NCI-H345 (cell line): ENCODE measurements at regions not wholly inside any gene's neighbourhood (a gene's known extent, or its start where the extent isn't known, plus 50 kb on each side); places are given as distances from the start of the nearest gene placed in this dataset.

Experiments used
- DNase-seq: peaks from one replicate; lab custom pipeline; 2025; lab: John Stamatoyannopoulos, UW

- no peak for DNase-seq
Observed at GRCh38 chr18:42185486-42185885, 230.5 kb downstream of the PIK3C3 start.

- DNase-seq = no peak
Observed at GRCh38 chr18:42187611-42188380, 232.8 kb downstream of the PIK3C3 start.

DNA sequence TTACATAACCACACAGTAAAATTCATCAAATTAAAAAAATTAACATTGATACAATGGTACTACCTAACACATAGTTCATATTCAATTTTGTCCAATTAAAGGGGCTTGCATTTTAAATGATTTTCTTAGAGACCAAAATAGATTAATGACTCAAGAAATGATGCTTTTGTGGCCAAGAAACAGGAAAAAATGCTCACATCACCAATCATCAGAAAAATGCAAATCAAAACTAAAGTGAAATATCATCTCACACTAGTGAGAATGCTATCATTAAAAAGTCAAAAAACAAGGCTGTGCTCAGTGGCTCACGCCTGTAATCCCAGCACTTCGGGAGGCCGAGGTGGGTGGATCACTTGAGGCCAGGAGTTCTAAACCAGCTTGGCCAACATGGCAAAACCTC is 235.6 kb downstream of the PIK3C3 start:
- no peak for DNase-seq

- no peak for DNase-seq
Observed at GRCh38 chr18:42192251-42193248, 237.5 kb downstream of the PIK3C3 start.

DNA sequence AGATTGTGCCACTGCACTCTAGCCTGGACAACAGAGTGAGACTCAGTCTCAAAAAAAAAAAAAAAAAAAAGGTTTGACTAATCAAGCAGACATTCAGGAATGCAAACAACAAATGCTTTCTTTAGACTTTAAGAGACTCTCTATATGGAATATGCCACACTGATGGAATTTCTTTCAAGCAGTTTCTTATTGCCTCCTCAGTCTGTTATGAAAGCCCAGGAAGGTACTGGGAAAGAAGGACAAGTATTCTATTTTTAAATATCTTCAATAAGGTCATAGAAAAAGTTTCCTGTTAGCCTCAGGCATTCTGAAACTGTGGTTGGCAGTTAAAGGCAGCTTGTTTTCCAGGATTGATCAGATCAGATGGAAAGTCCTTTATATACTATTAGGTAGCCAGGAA is 241.6 kb downstream of the PIK3C3 start:
- DNase-seq = no peak

DNA sequence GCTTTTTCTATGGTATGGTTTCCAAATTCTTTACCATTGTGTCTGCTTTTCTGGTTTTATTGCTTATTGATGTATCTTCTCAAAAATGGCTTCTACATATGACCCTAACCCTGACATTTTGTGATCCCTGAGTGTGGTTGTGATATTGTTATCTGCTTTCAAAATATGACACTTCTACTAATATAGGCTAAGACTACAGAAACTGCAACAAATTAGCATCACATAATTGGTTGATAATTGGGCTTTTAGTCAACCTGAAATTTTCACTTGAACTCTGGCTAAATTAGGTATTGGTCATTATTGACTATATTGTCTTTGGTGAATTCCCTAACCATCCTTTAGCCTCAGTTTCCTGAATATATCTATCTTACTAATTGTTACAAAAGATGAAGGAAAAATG is 246.1 kb downstream of the PIK3C3 start:
- no peak for DNase-seq

- no peak for DNase-seq
Observed at GRCh38 chr18:42211201-42211600, 256.2 kb downstream of the PIK3C3 start.

- no peak for DNase-seq
Observed at GRCh38 chr18:42222557-42222956, 267.5 kb downstream of the PIK3C3 start.

DNA sequence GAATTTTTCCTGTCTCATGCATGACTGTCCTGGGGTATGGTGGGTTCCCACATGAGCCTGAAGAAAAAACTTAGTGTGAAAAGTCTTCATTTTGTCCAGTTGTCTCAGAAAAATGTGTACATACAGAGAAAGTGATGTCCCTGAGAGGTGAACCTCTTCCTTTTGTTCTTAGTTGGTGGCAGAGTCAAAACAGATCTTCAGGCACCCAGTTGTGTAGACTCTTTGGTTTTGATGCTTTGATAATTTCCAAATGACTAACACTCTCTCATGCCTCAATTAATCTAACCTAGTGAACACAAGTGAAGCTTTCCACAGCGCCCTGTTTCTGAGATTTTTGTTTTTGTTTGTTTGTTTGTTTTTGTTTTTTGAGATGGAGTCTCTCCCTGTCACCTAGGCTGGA is 273.5 kb downstream of the PIK3C3 start:
- no peak for DNase-seq

GRCh38 chr18:42229211-42230210 is 274.5 kb downstream of the PIK3C3 start:
- no peak for DNase-seq

DNA sequence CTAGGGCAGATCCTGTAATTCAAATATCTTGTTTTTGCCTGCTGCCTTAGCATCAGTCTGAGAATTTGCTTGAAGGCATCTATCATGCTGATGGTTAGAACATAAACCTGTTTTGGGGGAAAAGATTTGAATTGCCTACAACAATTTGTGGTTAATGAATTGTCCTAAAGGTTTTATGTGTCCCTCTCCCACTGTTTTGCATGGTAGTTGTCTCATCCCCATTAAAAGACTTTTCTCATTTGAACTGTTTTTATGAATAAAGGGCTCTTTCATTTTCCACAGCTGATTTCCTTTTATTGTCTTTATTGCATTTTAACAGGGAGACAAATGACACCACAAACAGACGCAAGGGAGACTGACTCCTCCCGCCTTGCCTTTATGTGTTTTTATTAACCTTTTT is 275.6 kb downstream of the PIK3C3 start:
- no peak for DNase-seq

DNA sequence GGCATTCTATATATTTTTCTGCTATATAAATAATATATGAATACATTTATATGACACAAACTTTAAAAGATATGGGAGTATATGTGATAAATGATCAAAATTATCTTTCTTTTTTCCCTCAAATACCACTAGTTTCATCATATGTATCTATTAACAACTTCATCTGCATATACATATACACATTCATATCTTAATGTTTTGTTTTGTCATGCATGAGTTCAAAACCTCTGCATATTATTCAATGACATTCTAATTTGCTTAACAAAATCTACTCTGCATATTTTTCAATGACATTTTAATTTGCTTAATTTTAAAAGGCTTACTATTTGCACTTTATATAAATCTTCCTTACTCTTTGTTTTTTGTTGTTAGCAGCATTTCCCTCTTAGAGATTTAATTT is 276.2 kb downstream of the PIK3C3 start:
- DNase-seq = no peak

- no peak for DNase-seq
Observed at GRCh38 chr18:42231796-42232195, 276.8 kb downstream of the PIK3C3 start.

DNA sequence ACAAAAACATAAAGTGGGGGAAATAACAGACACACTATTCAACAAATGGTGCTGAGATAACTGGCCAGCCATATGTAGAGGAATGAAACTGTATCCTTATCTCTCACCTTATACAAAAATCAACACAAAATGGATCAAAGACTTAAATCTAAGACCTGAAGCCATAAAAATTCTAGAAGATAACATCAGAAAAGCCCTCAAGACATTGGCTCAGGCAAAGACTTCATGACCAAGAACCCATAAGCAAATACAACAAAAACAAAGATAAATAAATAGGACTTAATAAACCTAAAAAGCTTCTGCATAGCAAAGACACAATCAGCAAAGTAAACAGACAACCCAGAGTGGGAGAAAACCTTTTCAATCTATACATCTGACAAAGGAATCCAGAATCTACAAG is 278.9 kb downstream of the PIK3C3 start:
- DNase-seq = no peak

DNA sequence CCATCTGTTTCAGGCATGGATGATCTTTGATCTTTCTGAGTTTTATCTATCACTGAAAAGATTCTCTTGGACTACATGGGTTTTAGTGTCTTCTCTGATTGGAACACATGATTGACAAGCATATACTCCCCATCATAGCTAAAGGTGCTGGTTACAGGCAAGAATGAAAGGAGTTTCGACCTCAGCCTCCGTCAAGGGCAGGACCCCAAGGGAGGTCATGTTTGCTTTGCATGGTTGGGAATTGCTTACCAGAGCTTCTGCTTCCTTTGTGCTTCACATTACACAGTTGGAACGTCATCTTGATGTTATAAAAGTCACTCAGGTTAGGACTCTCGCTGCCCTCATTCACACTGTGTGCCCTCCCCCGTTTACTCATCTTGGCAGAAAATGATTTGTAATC is 287.7 kb downstream of the PIK3C3 start:
- DNase-seq = no peak

- DNase-seq = no peak
Observed at GRCh38 chr18:42245137-42245536, 290.1 kb downstream of the PIK3C3 start.

GRCh38 chr18:42255908-42256765 is 301.1 kb downstream of the PIK3C3 start:
- no peak for DNase-seq

DNA sequence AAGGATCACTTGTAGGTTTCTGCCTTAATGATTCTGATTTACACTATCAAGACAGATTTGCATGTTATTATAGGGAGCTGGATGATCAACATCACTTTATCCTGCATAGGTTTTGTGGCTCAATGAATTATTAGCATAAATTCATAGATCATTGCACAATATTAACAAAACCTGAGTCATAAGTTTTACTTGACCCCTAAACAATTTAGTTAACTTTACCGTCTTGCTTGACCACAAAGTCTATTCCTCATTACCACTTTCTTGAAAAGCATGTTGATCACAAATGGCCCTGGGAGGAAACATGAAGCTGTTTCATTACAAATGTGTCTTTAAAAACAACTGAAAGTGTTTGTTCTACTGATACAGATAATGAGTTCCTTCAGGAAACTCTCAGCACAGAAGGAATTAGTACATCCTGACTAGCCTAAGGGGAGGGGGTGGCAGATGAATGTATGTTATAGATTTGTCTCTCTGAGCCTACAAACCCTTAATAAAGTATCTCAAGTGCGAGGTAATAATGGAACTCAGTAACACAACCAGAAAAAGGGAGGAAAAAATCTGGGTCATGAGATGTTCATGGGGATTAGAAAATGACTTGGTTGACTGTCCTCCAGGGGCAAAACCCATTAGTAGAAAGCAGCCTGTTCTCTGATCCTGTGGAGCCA is 303.4 kb downstream of the PIK3C3 start:
- DNase-seq = no peak

DNA sequence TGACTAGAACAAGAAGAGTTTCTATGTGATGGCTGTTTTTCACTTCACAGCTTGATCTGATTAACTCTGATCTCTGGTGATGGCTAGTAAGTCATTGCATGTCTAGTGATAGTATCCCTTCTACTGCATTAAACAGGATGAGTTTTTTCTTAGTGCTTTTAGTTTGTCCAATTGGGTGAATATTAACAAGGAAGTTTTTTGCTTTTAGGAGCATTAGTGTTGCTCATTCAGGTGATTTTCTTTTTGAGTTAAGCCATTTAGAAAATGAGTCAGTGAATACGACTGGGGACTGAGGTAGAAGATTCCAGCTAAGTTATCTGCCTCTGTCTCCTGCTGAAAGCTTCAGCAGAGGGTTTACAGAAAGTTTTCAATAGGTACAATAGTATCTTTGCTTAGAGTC is 306.7 kb downstream of the PIK3C3 start:
- DNase-seq = no peak

GRCh38 chr18:42264497-42264896 is 309.5 kb downstream of the PIK3C3 start:
- no peak for DNase-seq
